HG03460 (cell line): ENCODE measurements at regions not wholly inside any gene's neighbourhood (a gene's known extent, or its start where the extent isn't known, plus 50 kb on each side); places are given as distances from the start of the nearest gene placed in this dataset.
A peak's percentile ranks its signal among the peaks of the same experiment; 100 is the strongest.

Experiments
- ATAC-seq: cut with Tn5 transposase; IDR thresholded peaks from one replicate; pipeline ENCODE4 v1.9.1; 2021; ENCODE audit not compliant: unreplicated experiment

GRCh38 chr5:107265193-107265592, 405.5 kb downstream of the EFNA5 start:
- no peak for ATAC-seq

GRCh38 chr5:107263387-107264018, 407.2 kb downstream of the EFNA5 start:
- no peak for ATAC-seq

GRCh38 chr5:107257885-107258520, 412.7 kb downstream of the EFNA5 start:
- peak; percentile 78 for ATAC-seq

GRCh38 chr5:107254902-107255234, 415.9 kb downstream of the EFNA5 start:
- ATAC-seq, result no peak

GRCh38 chr5:107254214-107254901, 416.4 kb downstream of the EFNA5 start:
- ATAC-seq, result no peak

GRCh38 chr5:107253246-107253645, 417.5 kb downstream of the EFNA5 start:
- ATAC-seq, result no peak

- ATAC-seq, result no peak
Measured at GRCh38 chr5:107251151-107251550, 419.6 kb downstream of the EFNA5 start.

GRCh38 chr5:107248066-107248695, 422.6 kb downstream of the EFNA5 start:
- peak; percentile 52 for ATAC-seq

GRCh38 chr5:107247427-107247826, 423.3 kb downstream of the EFNA5 start:
- ATAC-seq, result no peak

- ATAC-seq, result no peak
Measured at GRCh38 chr5:107243220-107243579, 427.5 kb downstream of the EFNA5 start.

GRCh38 chr5:107242411-107243219, 428.1 kb downstream of the EFNA5 start:
- ATAC-seq, result no peak

GRCh38 chr5:107241841-107242240, 428.9 kb downstream of the EFNA5 start:
- no peak for ATAC-seq

- ATAC-seq, result no peak
Measured at GRCh38 chr5:107235167-107235566, 435.6 kb downstream of the EFNA5 start.

GRCh38 chr5:107232788-107233187, 437.9 kb downstream of the EFNA5 start:
- ATAC-seq, result no peak

GRCh38 chr5:107232293-107232692, 438.4 kb downstream of the EFNA5 start:
- no peak for ATAC-seq

GRCh38 chr5:107231191-107231590, 439.5 kb downstream of the EFNA5 start:
- ATAC-seq, result no peak

- no peak for ATAC-seq
Measured at GRCh38 chr5:107230367-107230766, 440.4 kb downstream of the EFNA5 start.

GRCh38 chr5:107228226-107228625, 442.5 kb downstream of the EFNA5 start:
- ATAC-seq, result no peak

- ATAC-seq, result no peak
Measured at GRCh38 chr5:107224272-107224671, 446.5 kb downstream of the EFNA5 start.

GRCh38 chr5:107223066-107223465, 447.7 kb downstream of the EFNA5 start:
- no peak for ATAC-seq

- no peak for ATAC-seq
Measured at GRCh38 chr5:107219993-107220392, 450.7 kb downstream of the EFNA5 start.
